GM19035 (cell line): ENCODE measurements at regions not wholly inside any gene's neighbourhood (a gene's known extent, or its start where the extent isn't known, plus 50 kb on each side); places are given as distances from the start of the nearest gene placed in this dataset.

ENCODE experiments used
- ATAC-seq: cut with Tn5 transposase; IDR thresholded peaks from one replicate; pipeline ENCODE4 v1.9.1; 2021; ENCODE audit not compliant: unreplicated experiment

DNA sequence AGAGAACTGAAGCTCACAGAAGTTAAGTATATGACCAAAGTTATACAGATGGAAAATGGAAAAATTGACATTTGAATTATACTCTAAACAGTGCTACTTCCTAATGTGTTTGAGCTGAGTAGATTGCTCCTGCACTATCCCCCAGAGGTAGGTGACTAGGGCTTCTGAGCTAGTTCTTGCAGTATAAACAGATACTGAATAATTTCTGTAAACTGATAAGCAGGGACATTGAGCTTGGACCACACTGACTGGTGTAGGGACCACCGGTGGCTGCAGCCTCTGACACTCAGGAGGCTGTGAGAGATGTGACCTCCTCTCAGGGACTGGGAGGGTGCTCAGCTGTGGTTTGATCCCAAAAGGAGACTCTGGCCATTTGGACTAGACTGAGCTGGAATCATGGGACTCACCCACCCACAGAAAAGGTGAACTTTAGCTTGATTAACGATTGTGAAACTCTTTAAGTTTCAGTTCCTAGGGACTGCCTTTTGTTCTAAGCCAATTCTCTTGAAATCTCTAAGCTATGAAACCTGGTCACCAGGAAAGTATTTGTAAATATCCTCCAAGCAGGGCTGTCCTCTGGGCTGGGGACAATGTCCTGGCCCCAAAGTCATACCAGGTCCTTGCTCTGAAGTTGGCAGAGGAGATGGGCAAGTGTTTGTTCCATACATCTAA, 291.5 kb downstream of the SEC61B start:
- peak; percentile 55 for ATAC-seq

DNA sequence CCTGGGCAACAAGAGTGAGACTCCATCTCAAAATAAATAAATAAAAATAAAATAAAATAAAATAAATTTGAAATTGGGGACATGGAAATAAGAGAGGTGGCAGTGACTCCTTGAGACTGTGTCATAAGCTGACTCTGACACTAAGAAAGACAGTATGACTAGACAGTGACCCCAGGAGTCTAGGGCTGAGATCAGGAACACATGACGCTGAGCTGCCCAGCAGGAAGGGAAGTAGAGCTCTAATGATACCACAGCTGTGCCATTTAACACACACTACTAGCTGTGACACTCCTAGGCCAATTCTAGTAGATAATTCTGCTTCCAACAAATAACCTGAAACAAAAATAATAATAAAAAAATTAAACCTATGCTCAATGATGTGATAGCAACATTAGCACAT, 293.0 kb downstream of the SEC61B start:
- no peak for ATAC-seq

DNA sequence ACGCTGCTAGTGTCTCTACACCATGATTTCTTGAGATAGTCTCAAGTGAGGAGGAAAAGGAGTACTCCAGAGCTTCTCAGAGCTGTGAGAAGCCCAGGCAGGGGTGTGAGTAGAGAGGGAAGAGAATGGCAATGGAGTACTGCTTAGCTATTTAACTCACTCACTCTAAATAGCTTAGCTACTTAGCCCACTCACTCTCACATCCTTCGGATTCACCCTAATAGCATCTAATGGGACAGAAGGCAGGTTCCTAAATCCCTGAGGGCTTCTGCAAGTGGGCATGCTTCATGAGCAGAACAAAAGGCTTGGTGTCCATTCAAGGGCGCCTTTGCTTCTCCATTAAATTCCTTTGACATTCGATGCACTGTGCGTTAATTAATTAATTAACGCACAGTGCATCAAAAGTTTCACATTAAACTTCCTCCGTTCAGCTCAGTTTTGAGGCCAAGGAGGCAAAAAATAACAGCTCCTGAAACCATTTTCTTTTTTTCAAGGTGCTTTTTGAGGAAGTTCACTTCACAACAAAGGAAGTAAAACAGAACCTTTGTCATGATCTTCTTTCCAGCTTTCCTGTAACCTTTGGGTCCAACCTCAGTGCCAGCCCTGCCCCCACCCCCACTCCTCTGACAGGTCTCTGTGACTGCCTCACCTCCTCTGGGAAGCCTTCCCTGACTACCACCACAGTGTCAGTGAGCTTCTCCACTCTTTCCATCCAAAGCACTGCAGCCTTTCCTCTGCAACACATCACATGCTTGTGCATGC, 294.0 kb downstream of the SEC61B start:
- no peak for ATAC-seq

DNA sequence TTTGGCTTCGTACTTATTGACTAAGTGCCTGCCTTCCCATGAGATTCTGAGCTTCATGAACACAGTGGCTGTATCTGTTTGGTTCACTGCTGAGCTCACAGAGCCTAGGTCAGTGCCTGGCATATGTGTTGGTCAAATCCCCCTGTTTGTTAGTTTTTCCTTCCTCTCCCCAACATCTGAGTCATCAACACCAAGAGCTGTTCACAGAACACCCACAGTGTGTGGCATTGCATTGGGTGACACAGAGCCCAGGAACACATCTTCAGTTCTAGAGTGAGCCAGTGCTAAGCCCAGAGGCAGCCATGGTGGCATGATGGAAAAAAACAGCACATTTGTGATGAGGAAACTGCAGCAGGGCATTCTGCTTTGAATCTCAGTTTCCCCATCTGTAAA, 294.6 kb downstream of the SEC61B start:
- ATAC-seq: no peak

DNA sequence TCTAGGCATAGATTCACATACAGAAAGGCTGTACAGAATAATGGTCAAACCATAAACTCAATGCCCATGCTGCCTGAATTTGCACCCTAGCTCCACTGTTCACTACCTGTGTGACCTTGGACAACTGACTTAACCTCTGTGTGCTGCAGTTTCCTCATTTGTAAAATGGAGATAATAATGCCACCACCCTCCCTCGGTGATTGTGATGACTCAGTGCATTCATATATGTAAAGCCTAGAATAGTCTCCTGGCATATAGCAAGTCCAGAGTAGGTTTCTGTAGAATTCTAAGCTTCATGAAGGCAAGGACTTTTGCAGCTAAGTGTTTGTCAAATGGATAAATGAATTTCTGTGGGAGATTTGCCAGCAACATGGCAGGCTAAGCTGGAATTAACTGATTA, 297.8 kb upstream of the NR4A3 start:
- ATAC-seq: no peak

DNA sequence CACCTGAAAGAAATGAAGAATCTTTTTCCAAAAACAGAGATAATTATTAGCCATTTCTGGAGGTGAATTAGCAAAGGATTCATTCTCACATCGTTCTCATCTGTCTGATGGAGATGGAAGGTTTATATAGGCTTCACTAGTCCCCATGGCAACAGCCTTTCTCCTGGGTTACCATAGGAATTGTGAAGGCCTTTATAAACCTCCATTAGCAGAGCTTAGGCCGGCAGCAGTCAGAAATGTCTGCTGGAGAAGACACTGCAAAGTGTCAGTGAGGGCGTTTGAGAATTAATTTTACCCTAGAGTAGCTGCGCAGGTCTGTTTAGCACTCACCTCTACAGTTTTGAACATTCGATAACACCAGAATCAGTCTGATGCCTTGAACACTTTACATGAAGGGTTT, 290.4 kb upstream of the NR4A3 start:
- ATAC-seq: no peak

DNA sequence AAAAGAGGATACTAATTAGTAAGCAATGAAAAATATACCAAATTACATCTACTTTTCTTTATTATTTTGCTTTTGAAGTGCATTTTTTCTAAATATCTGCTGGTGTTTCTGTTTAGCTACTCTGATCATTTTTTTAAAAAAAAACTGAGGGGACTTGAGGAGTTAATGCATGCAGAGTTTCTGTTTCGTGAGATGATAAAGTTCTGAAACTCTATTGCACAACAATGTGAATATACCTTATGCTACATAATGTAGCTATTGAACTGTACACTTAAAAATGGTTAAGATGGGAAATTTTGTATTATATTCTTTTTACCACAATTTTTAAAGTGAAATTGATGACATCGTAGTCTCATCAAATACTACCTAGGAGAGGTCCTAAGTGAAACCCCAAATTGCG, 288.3 kb upstream of the NR4A3 start:
- no peak for ATAC-seq

DNA sequence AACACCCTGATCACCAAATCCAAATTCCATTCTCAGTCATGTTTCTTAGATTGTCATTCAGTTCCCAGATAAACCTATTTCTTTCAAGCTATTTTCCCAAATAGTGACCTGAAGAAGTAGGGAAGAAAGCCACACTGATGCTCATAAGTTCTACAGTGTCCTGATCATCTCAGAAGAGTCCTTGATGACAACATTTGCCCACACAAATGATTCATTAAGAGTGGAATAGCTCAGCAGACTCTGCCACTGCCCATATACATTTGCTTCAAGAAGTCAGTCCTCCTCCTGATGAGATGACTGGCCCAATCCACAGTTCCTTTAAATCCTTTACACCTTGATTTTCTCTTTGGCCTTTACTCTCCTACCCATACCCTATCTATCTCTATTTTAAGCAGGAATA, 283.7 kb upstream of the NR4A3 start:
- ATAC-seq: no peak

DNA sequence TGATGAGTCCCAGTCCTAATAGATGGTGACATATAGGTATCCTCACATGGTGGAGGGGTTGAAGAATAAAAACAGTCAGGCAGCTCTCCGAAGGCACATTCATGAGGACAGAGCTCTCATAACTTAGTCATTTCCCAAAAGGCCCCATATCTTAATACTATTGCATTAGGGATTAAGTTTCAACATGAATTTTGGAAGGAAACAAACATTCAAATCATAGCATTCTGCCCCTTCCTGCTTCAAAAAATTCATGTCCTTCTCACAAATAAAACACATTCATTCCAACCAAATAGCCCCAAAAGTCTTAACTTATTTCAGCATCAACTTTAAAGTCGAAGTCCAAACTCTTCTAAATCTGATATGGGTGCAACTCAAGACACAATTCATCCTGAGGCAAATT, 277.2 kb upstream of the NR4A3 start:
- ATAC-seq: no peak

DNA sequence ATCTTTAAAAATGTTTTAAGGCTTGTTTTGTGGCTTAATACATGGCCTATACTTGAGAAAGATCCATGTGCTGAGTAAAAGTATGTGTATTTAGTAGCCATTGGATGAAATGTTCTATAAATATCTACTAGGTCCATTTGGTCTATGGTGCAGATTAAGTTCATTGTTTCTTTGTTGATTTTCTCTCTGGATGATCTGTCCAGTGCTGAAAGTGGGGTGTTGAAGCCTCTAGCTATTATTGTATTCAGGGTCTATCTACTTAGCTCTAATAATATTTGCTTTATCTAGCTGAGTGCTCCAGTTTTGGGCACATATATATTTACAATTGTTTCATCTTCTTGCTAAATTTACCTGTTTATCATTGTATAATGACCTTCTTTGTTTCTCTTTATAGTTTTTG, 272.2 kb upstream of the NR4A3 start:
- no peak for ATAC-seq

DNA sequence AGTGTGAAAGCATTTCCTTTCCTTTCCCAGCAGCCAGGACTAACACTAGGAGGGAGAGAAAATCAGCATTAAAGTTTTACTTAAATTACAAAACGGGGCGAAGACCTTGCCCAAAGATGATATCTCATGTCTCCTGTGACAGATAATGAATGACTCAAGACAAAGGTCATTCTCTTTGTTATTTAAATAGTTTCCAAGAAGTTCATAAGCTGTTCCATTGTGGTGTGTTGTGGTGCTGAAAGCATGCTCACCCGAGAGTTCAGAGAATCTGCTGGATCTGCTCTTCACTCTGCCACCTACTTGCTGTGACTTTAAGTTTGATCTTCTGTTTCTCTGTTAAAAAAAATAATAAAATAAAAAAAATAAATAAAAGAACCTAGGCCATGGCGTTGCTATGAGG, 265.9 kb upstream of the NR4A3 start:
- ATAC-seq: no peak

DNA sequence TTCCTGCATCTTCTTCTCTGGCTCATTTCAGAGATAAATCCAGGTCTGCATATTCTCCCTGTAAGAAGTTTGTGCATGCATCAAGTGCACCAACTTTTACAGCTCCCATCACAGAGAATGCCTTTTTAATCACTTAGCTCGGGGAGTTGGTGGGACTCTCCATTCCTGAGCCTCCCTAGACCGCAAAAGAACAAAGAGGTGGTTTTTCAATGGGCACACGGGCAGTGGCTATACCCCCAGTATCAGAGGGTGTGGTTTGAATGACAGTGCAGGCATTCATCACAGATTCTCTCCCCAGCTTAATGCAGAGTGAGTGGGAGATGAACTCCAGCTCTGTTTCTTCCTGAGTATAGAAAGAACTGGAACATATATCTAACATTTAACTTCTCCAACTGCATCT, 264.7 kb upstream of the NR4A3 start:
- no peak for ATAC-seq

DNA sequence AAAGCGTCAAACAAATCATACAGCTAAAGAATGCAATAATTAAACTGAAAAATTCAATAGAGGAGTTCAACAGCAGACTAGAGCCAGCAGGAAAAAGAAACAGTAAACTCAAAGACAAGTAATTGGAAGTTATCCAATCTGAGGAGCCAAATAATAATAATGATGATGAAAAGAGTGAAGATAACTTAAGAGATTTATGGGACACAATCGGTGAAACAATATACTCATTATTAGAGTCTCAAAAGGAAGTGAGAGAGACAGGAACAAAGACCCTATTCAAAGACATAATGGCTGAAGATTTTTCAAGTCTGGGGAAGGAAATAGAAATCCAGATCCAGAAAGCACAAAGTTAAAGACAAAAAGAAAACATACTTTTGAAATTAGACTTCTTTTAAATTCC, 263.9 kb upstream of the NR4A3 start:
- no peak for ATAC-seq

DNA sequence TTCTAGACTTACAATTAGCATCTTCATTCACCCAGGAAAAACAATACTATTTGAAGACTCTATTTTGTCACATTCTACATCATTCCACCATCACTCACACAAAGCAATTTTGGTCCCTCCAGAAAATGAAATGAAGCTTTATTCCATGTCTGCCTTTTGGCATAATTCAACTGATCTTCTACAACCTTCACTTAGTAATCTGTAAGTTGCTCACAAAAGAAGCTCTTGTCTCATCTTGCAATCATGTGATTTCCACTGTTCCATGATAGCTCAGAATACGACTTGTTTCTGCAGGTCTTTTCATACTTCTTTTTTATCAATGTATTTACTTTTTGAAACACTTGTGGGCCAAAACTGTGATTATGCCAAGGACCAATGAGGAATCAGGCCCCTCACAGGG, 261.9 kb upstream of the NR4A3 start:
- no peak for ATAC-seq

DNA sequence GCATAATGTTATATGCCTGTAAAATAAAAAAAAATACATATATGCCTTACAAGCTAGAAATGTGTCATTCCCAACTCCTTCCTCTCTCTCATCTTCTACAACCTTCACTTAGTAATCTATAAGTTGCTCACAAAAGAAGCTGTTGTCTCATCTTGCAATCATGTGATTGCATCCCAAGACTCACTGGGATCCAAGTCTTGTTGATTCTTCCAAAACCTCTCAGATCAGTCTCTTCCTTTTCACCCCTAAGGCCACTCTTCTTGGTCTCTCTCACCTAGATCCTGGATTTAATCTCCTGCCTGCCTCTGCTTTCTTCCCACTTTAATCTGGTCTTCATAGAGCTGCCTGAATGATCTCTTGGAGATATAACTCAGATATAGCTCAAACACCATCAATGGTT, 261.1 kb upstream of the NR4A3 start:
- no peak for ATAC-seq

DNA sequence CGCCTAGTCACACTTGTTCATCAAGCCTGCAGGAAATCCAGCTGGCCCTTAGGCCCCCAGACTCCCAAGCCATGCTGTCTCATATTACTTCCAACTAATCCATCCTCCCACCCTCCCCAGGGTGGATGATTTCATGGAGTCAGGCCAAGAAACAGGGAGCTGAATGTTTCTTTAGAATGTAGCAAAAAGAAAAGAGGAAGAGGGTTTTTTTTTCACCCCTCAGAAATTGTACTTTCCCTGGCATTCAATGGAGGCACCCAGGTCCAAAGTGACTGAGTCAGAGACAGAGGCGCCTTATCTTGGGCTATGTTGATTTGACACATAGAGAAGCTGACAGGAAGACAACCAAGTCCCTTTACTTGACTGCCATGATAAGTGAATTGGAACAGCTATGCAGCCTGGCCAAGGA, 260.2 kb upstream of the NR4A3 start:
- ATAC-seq: no peak

DNA sequence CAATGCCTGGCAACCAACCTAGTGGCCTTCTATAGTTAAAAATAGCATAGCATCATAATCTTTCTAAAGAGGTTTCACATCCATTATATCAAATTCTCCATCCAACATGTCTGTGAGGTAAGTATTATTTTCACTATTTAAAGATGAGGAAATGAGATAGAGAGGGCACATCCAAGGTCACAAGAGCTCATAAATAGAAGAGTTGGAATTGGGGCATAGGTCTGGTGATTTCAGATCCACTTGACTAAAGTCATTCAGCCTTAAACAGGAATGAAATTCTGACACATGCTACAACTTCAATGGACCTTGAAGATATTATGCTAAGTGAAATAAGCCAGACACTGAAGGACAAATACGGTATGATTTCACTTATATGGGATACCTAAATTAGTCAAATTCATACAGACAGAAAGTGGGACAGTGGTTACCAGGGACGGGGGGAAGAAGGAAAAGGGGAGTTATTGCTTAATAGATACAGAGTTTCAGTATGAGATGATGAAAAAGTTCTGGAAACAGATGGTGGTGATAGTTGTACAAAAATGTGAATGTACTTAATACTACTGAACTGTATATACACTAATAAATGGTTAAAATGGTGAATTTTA, 259.6 kb upstream of the NR4A3 start:
- no peak for ATAC-seq

DNA sequence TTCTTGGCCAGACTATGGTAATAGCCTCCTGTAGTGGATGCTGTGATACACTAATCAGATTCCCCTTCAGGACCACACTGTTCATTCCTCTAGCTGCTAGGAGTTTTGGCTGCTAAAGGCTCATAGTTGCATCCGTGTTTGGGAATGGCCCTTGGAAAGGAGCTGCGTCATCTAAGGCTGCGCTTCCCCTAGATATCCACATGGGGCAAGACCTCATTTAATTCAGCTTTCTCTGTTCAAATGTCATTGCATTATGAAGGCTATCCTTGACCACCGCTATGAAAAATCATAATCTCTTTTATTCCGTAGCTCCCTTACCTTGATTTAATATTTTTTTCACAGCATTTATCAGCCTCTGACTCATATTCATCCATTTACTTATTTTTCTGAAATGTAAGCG, 258.3 kb upstream of the NR4A3 start:
- no peak for ATAC-seq

DNA sequence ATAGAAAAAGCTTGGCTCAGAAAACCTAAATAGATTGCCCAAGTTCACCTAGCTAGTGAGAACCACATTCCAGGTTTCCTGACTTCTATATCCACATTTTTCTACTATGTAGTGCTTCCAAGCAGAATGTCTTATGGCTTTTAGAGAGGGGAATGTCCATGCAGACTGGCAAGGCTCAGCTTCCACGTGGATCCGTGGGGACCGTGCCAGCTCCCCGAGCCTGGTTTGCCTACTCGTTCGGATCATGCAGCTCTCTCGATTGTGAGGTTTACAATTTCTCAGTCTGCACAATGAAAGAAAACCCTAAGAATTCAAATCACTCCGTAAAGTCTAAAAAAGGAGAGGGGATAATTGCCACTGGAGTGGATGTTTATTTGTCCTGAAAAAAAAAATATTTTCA, 256.5 kb upstream of the NR4A3 start:
- ATAC-seq: no peak

DNA sequence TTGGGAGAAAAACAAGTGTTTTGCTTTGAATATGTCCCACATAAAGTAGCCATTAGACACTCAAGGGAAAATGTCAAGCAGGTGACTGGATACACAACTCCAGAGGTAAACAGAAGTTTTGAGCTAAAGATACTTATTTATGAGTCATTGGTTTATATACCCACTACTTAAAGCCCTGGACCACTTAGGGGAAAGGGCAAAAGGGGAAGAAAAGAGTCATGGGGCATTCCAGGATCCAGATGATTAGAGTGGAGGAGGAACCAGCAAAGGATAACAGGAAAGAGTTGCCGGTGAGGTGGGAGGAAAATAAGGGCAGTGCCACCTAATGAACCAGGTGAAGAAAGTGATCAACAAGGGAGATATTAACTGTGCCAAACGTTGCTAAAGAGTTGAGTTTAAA, 254.2 kb upstream of the NR4A3 start:
- ATAC-seq: no peak

DNA sequence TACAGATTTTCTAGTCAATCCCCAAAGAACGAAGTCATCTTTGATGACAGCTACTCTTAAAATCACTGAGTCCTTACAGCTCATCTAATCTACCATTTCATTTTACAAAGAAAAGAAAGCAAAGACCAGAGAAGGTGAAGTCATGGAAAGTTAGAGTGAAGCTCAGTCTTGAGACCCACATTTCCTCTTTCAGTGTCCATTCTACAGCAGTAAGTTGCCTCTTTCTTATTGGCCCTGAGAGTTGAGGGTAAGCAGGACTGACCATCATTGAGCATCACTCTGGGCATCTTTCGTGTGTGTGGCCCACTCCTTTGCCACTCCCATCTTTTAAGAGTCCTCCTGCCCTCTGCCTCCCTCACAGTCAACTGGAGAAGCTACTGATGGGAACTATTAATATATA, 251.8 kb upstream of the NR4A3 start:
- no peak for ATAC-seq

DNA sequence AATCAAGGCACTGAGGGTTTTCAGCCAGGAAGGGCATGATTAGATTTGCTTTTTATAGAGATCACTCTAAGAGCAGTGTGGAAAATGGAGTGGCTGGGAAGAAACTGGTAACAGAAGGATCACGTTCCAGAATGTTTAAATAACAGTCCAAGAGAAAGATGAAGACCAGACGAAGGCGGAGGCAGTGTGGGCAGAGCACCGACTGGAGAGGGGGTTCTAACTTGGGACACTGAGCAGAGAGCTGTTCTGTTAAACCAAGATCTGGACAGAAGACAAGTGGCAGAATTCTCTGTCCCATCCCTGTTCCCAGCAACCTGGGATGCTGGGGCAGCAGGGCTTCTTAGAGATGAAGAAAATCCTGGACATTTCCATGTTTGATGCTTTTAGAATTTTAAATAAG, 249.1 kb upstream of the NR4A3 start:
- ATAC-seq: no peak

DNA sequence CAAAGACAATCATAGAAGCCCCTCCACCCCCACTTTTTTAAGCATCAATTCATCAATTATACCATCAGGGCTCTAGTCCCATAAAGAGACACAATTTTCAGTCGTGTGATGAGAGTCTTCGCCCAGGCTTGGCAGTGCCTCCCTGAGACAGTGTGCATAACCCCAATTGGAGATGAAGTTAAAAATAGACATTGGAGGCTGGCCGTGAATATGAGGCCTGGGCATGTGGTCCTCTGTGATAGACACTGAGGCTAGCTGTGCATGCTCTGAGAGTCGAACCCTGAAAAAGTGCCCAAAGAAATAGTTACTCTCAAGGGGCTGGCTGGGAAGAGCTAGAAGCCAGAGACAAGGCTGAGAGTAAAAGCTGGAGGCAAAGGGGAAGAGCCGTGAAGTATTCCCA, 248.6 kb upstream of the NR4A3 start:
- ATAC-seq: no peak
